LNCAP (cell line): ENCODE measurements at regions not wholly inside any gene's neighbourhood (a gene's known extent, or its start where the extent isn't known, plus 50 kb on each side); places are given as distances from the start of the nearest gene placed in this dataset.

Experiments used
- TF ChIP-seq, protein P1 (sequence below): fragments of 450-650 bp; IDR thresholded peaks from 2 replicates; pipeline ENCODE4 v1.5.1; 2017; ENCODE audit warnings: mild to moderate bottlenecking

DNA sequence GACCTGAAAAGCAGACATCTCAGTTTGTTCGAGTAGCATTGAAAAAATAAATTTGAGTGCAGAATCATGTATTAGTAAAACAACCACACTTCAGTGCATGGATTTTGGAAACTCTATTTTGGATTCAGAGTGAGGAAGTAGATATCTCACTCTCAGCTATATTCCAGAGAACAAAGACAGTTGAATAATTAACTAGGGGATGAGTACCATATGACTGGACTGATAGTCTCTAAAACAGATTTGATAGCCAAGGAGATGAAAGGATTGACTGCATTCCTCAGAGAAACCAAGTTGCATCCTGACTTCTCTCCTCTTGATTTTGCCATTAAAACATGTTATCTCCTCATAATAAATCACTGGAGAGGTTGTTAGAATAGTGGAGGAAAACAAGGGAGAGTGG lies 268.4 kb upstream of the SP4 start:
- TF ChIP-seq, protein P1, sequence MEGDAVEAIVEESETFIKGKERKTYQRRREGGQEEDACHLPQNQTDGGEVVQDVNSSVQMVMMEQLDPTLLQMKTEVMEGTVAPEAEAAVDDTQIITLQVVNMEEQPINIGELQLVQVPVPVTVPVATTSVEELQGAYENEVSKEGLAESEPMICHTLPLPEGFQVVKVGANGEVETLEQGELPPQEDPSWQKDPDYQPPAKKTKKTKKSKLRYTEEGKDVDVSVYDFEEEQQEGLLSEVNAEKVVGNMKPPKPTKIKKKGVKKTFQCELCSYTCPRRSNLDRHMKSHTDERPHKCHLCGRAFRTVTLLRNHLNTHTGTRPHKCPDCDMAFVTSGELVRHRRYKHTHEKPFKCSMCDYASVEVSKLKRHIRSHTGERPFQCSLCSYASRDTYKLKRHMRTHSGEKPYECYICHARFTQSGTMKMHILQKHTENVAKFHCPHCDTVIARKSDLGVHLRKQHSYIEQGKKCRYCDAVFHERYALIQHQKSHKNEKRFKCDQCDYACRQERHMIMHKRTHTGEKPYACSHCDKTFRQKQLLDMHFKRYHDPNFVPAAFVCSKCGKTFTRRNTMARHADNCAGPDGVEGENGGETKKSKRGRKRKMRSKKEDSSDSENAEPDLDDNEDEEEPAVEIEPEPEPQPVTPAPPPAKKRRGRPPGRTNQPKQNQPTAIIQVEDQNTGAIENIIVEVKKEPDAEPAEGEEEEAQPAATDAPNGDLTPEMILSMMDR = no peak

DNA sequence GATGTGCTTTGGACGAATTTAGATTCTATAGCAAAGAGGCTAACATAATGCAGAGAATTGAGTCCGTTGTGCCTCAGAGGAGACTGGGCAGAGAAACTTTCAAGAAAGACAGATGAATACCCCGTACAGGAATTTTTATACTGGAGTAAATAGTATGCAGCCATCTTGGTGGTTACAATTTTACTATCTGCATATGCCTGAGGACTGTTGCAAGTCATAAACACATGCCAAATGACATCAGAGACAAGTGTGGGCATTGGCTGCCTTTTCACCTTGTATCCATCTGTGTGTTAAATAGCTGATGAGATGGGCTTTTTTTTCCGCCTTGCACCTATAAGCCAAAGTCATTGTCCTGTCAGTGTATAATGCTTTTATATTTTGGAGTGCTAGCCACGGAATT lies 267.5 kb upstream of the SP4 start:
- TF ChIP-seq, protein P1 = no peak

DNA sequence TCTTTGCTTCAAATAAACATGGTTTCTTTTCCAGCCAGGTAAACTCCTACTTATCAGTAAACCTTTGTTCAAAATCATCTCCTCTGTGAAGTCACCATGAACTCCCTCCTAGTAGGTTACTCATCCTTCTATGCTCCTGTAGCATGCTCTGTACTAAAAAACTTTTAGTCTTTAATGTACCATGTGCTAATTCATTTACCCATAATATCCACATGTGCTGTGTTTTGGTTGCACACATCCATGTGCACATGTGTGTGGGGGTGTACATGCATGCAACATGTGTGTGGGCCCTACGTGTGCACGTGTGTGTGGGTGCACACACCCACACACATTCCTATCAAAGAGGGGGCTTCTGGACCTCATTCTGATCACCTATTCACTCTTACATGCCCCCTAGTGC lies 259.9 kb upstream of the SP4 start:
- TF ChIP-seq, protein P1 = no peak

DNA sequence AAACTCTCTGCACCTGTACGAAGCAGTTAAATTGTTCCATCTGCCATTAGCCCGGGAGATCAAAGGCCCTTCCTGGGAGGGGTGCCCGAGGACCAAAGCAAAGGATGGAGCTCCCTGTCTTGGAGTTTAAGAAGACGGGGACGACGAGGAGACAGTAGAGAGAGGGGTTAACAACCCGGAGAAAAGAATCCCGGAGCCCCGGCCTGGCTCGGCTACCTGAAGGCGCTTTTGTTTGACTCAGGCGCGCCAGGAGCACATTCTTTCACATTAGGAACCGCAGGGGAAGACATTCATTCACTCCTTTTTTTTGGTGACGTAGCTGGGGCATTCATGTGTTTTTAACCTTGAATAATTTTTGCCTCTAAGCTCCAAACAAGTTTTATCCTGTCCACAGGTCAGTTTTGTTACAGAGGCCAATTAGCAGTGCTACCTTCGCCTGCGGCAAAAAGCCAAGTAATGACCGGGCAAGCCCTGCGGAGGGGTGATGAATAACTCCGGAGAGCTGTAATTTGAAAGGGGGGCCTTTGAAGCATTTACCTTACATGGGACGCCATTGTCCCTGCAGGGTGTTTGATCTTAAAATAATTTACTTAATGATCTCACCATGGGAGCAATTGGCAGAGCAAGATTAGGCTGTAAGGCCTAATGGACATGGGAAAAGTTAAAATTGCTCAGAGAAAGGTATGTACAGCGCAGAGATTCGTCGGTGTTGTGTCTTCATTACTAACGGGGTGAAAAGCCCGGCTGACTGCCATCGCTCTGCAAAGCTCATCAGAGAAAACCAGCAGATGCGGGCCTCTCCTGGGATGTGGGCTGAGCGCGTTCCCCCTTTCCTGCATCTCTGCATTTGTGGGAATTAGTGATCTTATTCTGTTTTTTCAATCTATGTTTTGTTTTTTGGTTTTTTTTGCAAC lies 258.0 kb upstream of the SP4 start:
- TF ChIP-seq, protein P1 = no peak

DNA sequence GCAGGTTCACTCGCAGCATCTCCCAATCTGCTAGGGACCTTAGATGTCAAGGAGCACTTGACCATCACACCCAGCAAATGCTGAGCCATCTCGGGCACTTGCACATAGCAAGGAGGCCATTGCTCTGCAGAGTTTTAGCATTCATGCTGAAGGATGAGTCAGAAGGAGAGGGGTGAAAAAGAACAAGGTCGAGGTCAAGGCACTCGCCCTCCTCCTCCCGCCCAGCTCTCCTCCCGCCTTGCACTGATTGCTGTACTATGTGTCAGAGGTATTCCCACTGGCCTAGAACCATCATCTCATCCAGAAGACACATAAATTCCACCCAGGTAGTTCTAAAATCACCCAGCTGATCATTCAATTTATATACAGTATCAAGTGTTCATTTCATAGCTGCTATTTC lies 255.1 kb upstream of the SP4 start:
- TF ChIP-seq, protein P1 = no peak

DNA sequence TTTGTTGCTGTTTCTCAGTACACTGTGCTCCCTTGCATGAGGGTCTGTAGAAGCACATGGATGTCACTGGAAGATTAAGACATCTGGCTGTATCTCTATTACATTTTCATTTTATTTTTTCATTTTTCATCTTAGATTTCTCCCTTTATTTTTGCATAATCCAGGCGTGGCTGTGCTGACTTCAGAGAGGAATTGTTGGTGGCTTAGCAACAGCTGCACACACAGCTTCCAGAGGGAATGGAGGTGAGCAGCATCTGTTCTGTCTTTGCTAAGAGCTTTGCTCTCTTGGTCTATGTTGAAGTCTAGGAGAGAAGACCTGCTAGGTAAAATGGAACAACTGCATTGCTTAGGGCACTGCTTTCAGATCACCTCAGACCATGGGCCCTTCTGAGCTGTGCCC lies 254.4 kb upstream of the SP4 start:
- TF ChIP-seq, protein P1 = no peak

GRCh38 chr7:21175714-21176113 lies 252.2 kb upstream of the SP4 start:
- TF ChIP-seq, protein P1 = no peak
